ENCODE measurements at regions not wholly inside any gene's neighbourhood (a gene's known extent, or its start where the extent isn't known, plus 50 kb on each side); places are given as distances from the start of the nearest gene placed in this dataset.

GRCh38 chr5:167576897-167577296 lies 714.5 kb upstream of the WWC1 start:
- TF ChIP-seq CTCF (IDR thresholded peaks at IDR 0.05; ENCODE audit: extremely low read depth, missing control alignments) = no peak

GRCh38 chr5:167577616-167578015 lies 713.8 kb upstream of the WWC1 start:
- TF ChIP-seq CTCF (IDR thresholded peaks at IDR 0.05; ENCODE audit: extremely low read depth, missing control alignments) = no peak
- DNase-seq (ENCODE audit: low spot score) = no peak

More at GRCh38 chr5:167576897-167577296, 714.5 kb upstream of the WWC1 start:
- no peak for DNase-seq (ENCODE audit: low spot score)

- DNase-seq (ENCODE audit: low spot score) = no peak
- no peak for TF ChIP-seq CTCF (IDR thresholded peaks at IDR 0.05; ENCODE audit: extremely low read depth, missing control alignments)
Observed at GRCh38 chr5:167578977-167579692, 712.3 kb upstream of the WWC1 start.

- DNase-seq (ENCODE audit: low spot score) = no peak
- no peak for TF ChIP-seq CTCF (IDR thresholded peaks at IDR 0.05; ENCODE audit: extremely low read depth, missing control alignments)
Observed at GRCh38 chr5:167579693-167580055, 711.8 kb upstream of the WWC1 start.

- no peak for DNase-seq (ENCODE audit: low spot score)
- no peak for TF ChIP-seq CTCF (IDR thresholded peaks at IDR 0.05; ENCODE audit: extremely low read depth, missing control alignments)
Observed at GRCh38 chr5:167580608-167581007, 710.8 kb upstream of the WWC1 start.

GRCh38 chr5:167582283-167582682 lies 709.2 kb upstream of the WWC1 start:
- no peak for TF ChIP-seq CTCF (IDR thresholded peaks at IDR 0.05; ENCODE audit: extremely low read depth, missing control alignments)
- DNase-seq (ENCODE audit: low spot score) = no peak

GRCh38 chr5:167582886-167583285 lies 708.6 kb upstream of the WWC1 start:
- no peak for TF ChIP-seq CTCF (IDR thresholded peaks at IDR 0.05; ENCODE audit: extremely low read depth, missing control alignments)
- DNase-seq (ENCODE audit: low spot score) = no peak
